Suppressor macrophage (primary cell): ENCODE measurements at regions not wholly inside any gene's neighbourhood (a gene's known extent, or its start where the extent isn't known, plus 50 kb on each side); places are given as distances from the start of the nearest gene placed in this dataset.

Source experiments
- DNase-seq, 4 experiments: peaks; one replicate each; pipeline ENCODE4 v3.0.0-alpha.2; 2020 to 2022

DNA sequence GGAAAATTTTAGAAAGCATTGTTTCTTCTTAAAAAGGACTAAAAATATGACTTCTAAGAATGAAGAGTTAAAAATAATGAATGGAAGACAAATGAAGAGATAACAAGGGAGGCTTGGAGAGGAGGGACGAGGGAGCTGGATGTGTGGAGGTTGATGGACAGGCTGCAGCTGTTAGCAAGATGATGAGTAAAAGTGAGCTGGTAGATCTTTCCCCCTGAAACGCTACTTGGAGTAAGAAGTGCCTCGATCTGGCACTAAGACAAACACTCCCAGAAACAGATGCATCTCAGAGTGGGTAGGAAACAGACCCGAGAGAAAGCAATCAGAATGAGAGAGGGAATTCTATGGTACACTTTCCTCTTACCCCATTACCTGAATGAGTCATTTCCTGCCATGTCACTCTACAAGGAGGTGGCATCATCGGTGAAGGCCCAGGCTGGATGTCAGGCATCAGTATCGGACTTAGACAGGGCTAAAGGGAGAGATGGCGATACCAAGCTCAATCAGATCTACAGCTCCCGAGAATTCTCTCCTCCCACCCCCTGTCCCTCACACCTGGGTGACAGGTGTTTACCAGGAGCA lies 154.1 kb upstream of the BMP2 start:
- no peak for DNase-seq

- DNase-seq = no peak
Observed at GRCh38 chr20:6612606-6612923, 154.9 kb upstream of the BMP2 start.

GRCh38 chr20:6611911-6612605 lies 155.4 kb upstream of the BMP2 start:
- no peak for DNase-seq

DNA sequence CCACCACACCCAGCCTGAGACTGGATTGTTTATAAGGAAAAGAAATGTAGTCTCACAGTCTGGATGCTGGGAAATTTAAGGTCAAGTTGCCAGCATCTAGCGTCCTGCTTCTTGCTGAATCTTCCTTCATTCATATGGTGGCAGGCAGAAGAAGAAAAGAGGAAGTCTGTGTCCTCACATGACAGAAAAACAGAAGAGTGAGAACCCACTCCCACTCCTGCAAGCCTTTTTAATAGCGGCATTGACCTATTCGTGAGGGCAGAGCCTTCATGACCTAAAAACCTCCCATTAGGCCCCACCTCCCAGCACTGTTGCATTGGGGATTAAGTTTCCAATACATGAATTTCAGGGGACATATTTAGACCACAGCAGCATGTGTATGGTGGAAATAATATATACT lies 160.8 kb upstream of the BMP2 start:
- peak in 3 of 4 experiments; percentile 5 to 34 (median 14) for DNase-seq

DNA sequence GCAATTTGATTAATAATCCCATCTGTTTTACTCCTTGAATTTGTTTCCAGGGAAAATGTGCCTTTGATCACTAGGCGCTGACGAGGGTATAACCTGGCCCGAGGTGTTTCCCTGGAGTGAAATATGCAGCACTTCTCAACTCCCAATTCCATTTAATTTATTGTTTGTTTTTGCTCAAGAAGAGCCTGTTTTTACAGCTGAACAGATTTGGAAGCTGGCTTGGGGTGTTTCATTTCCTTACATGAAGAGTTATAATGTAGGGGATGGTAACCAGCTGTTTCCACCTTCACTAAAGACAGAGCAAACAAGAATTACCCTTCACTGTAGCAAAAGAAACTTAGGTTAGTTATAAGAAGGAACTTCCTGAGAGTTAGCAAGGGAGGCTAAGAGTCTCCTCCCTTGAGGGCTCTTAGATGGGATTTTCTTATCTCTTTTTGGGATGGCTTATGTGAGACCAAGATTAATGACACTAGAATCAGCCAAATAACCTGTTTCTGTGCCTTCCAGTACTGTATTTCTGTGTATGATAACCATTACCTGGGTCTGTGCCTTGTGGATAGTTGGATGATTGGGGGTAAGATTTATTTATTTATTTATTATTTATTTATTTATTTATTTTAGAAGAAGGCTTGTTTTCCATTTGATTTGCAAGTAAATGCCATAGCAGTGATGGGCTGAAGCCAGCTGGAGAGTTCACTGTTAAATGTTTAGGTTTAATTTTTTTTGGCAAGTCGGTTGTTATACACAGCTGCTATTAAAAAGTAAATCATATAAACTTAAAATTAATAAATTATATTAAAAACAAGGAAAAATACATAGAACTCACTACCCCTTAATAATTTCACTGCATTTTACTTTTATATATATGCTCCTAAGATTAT lies 162.2 kb upstream of the BMP2 start:
- DNase-seq = no peak

DNA sequence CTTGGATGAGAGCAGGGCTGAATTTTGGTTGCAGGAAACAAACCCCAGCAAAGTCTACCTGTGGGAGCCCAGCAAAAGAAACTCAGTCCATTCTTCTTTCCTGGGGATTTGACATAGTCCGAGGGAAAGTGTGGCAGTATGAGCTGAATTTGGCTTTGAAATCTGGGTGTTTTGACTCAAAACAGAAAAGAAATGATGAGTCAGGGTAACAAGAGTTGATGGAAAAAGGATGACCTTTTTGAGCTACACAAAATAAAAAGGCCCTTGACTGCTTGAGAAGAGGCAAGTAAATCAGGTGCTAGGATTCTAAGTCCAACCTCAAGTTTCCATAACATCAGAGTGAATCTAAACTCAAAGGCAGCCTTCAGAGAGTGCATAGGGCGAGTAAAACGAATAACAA lies 163.3 kb upstream of the BMP2 start:
- no peak for DNase-seq

GRCh38 chr20:6599876-6600735 lies 167.4 kb upstream of the BMP2 start:
- DNase-seq = no peak

- DNase-seq = no peak
Observed at GRCh38 chr20:6595704-6596103, 171.8 kb upstream of the BMP2 start.

DNA sequence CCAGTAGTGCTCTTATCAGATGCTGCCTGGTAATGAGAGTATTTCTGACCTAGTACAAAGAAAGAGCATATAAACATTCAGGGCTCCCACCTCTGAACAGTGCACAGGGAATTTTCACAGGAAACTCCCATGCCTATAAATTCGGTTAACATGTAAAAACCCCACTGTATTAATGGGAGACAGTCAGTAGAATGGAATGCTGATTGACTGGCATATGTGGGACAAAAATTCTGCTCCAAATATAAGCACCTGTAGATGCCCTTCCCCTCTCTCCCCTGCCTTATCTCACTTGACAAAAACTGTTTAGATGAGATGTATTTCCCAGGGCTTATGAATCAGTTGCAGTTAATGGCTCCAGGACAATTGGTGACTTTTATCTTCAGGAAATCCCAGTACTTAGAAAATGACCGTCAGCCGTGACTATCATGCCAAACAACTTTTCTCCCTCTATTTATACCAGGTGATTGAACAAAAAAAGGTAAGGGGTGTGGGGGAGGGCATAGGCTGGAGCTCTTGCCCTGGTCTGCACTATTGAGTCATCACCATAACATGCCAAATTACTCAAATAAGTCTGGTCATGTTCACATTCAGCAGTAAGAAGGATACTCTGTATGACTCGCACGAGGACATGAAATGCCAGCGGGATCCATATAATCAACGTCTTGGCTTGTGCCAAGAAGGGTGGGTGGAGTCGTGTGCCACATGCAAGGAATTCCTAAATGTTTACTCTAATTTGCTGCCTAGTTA lies 176.4 kb upstream of the BMP2 start:
- DNase-seq = no peak

DNA sequence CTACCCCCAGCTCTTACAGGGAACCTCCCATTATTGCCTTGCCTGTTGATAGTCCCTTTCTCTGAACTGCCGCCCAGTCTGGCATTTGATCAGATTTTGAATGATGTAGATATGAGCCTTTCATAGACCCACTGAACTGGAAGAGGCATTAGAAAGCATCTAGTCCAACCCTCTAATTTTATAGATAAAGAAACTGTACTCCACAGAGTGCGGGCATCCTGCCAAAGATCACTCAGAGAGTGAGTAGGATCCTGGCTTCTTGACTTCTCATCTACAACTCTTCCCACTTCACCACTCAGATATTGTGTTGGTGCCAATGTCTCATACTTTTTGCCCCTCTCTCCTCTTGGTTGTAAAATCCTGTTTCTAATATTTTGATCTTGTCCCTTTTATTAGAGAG lies 179.2 kb upstream of the BMP2 start:
- no peak for DNase-seq

GRCh38 chr20:6583134-6583738 lies 184.2 kb upstream of the BMP2 start:
- DNase-seq = peak; percentile 62 to 76 (median 68)

DNA sequence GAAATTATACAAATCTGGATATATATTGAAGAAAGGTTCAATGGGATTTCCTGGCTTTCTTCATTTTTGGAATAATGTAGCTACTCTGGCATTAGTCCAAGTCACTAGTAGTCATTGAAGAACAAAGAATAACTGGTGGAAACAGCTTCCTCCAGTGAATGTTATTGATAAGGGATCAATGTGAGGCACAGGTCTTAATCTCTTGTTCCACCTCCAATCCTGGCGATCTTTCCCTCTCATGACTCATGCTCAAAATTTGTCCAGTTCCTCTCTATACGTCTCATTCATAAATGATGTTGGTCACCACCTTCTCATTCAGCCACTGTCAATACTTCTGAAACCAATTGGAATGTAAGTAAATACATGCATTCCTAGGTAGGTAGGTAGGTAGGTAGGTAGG lies 185.0 kb upstream of the BMP2 start:
- DNase-seq = no peak

GRCh38 chr20:6580486-6580885 lies 187.0 kb upstream of the BMP2 start:
- DNase-seq = no peak

DNA sequence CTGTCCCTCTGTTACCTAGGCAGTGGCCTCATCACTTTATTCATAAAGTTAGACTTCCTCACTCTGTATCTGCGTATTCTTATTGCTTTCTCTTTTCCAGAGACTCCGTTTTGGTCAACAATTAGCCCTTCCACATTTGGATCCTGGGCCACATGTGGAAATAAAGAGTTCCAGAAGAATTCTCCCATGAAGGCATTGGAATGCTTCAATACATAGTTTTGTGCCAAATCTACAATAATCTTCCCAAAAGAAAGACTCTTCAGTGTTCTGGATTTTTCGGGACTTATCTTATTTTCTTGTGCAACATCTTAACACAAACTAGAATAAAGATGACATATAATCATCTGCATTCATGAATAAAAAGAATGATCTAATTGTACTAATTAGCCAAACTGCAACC lies 187.7 kb upstream of the BMP2 start:
- no peak for DNase-seq

DNA sequence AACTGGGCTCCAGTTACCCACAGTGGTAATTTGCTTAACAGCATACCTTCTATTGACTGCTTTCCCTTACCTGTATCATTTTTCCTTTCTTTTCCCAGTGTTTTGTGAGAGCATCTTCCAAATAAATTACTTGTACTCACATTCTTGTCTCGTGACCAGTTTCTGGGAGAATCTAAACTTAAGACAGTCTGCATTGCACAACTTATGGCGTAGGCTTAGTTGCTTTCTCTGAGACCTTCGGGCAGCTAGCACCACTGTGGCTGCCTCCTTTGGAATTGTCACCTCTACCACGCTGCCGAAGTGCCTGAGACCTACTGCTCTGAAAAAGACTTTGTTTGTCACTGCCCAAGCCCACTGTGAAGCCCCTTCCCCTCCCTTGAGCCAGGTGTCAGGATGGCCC lies 188.1 kb upstream of the BMP2 start:
- no peak for DNase-seq

GRCh38 chr20:6577451-6577850 lies 190.0 kb upstream of the BMP2 start:
- no peak for DNase-seq

- DNase-seq = no peak
Observed at GRCh38 chr20:6576726-6577125, 190.8 kb upstream of the BMP2 start.

- DNase-seq = no peak
Observed at GRCh38 chr20:6575912-6576401, 191.5 kb upstream of the BMP2 start.

GRCh38 chr20:6566821-6567220 lies 200.7 kb upstream of the BMP2 start:
- peak in 2 of 4 experiments; percentile 10 to 33 for DNase-seq

- no peak for DNase-seq
Observed at GRCh38 chr20:6562111-6562510, 205.4 kb upstream of the BMP2 start.

- no peak for DNase-seq
Observed at GRCh38 chr20:6560978-6561377, 206.5 kb upstream of the BMP2 start.

GRCh38 chr20:6559791-6560190 lies 207.7 kb upstream of the BMP2 start:
- no peak for DNase-seq
